OCI-LY7 (cell line): ENCODE measurements at regions not wholly inside any gene's neighbourhood (a gene's known extent, or its start where the extent isn't known, plus 50 kb on each side); places are given as distances from the start of the nearest gene placed in this dataset.
"Not testable (repeated sequence)": the region's sequence is repeated elsewhere in the genome, so short reads cannot be mapped to it uniquely, and the experiment has no call there.

Experiments
- BruUV-seq: library from RNA; stranded (reverse); fragments of 400-500 nt; replicated peaks from 2 replicates; lab custom pipeline; 2021; lab: Mats Ljungman, UMichigan
- CTCF ChIA-PET: fragments of 300-600 bp; sonication (Branson Sonifier 250); formaldehyde crosslinking; loops from one replicate; lab custom pipeline; 2022; ENCODE audit warnings: antibody characterized with exemption; ENCODE audit not compliant: unreplicated experiment; lab: Charles Lee
- POLR2A ChIA-PET: fragments of 300-600 bp; sonication (Branson Sonifier 250); formaldehyde crosslinking; loops from one replicate; lab custom pipeline; 2022; ENCODE audit warnings: antibody characterized with exemption; lab: Charles Lee
- DNase-seq: peaks from one replicate; pipeline ENCODE4 v3.0.0-alpha.2; 2015; ENCODE audit warnings: low spot score
- H2AFZ ChIP-seq: fragments of 200-600 bp; sonication (generic), shearing (Covaris generic); 2 replicates; pipeline ENCODE4 v1.6.1; 2014; ENCODE audit warnings: mild to moderate bottlenecking, antibody characterized with exemption, low read length, moderate library complexity
- H3K27ac ChIP-seq: fragments of 200-600 bp; sonication (generic); 2 replicates; pipeline ENCODE4 v1.5.1; 2014; ENCODE audit warnings: mixed run types, low read depth, mild to moderate bottlenecking, moderate library complexity, low read length, inconsistent platforms; ENCODE audit not compliant: poor library complexity, severe bottlenecking
- H3K36me3 ChIP-seq: fragments of 200-600 bp; sonication (generic); 2 replicates; pipeline ENCODE4 v1.6.1; 2014; ENCODE audit warnings: mild to moderate bottlenecking, antibody characterized with exemption, low read length, moderate library complexity, mixed read lengths; ENCODE audit not compliant: insufficient read depth
- H3K4me1 ChIP-seq: fragments of 200-600 bp; sonication (generic); 2 replicates; pipeline ENCODE4 v1.5.1; 2014; ENCODE audit warnings: mild to moderate bottlenecking, low read length; ENCODE audit not compliant: insufficient read depth, poor library complexity, severe bottlenecking
- H3K4me2 ChIP-seq: fragments of 200-600 bp; sonication (generic); 2 replicates; pipeline ENCODE4 v1.6.1; 2014; ENCODE audit warnings: mild to moderate bottlenecking, low read length
- H3K4me3 ChIP-seq: fragments of 200-600 bp; sonication (generic); 2 replicates; pipeline ENCODE4 v1.5.1; 2014; ENCODE audit warnings: mild to moderate bottlenecking, low read depth, low read length; ENCODE audit not compliant: poor library complexity, severe bottlenecking
- H3K79me2 ChIP-seq: fragments of 200-600 bp; sonication (generic); 2 replicates; pipeline ENCODE4 v1.6.1; 2016; ENCODE audit warnings: low read depth, mild to moderate bottlenecking, low read length, moderate library complexity, mixed read lengths; ENCODE audit not compliant: insufficient read depth
- H3K9me2 ChIP-seq: fragments of 200-600 bp; sonication (generic); 2 replicates; pipeline ENCODE4 v1.6.1; 2016; ENCODE audit warnings: mild to moderate bottlenecking, low read length, mixed read lengths; ENCODE audit not compliant: insufficient read depth
- H3K9me3 ChIP-seq: fragments of 200-600 bp; sonication (generic); 2 replicates; pipeline ENCODE4 v1.6.1; 2014; ENCODE audit warnings: mild to moderate bottlenecking, mixed run types, low read length, mixed read lengths
- H4K20me1 ChIP-seq: fragments of 200-600 bp; sonication (generic); 2 replicates; pipeline ENCODE4 v1.6.1; 2014; ENCODE audit warnings: mild to moderate bottlenecking, antibody characterized with exemption, low read length, moderate library complexity, mixed read lengths; ENCODE audit not compliant: insufficient read depth
- intact Hi-C: fragments of 100-400 bp; cut with micrococcal nuclease; formaldehyde crosslinking; loops from one replicate; pipeline ENCODE4 v1.10.0; 2022; ENCODE audit not compliant: unreplicated experiment

DNA sequence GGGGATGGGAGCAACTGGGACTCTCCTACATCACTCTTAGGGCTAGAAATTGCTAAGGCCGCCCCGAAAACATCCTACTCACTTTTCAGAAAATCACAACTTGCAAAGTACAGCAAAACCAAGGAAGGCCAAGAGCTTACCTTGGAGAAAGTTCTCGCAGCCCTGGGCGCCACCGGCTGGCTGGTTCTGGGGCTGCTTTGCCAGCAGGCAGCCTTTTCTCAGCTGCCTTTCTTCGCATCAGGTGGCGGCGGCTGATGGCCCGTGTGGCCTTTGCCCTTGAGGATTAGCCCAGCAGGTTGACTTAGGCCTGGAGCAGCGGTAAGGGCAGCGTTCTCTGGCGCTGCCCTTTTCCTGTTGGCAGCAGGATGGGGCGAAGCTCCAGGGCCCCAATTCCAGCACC, 77.3 kb upstream of the THOC3 start:
- H3K9me3 ChIP-seq, intact Hi-C loops, H3K36me3 ChIP-seq, BruUV-seq, CTCF ChIA-PET, H4K20me1 ChIP-seq, H2AFZ ChIP-seq, H3K27ac ChIP-seq, POLR2A ChIA-PET, H3K9me2 ChIP-seq, H3K4me1 ChIP-seq, H3K79me2 ChIP-seq, DNase-seq, H3K4me3 ChIP-seq, H3K4me2 ChIP-seq: not testable (repeated sequence)

DNA sequence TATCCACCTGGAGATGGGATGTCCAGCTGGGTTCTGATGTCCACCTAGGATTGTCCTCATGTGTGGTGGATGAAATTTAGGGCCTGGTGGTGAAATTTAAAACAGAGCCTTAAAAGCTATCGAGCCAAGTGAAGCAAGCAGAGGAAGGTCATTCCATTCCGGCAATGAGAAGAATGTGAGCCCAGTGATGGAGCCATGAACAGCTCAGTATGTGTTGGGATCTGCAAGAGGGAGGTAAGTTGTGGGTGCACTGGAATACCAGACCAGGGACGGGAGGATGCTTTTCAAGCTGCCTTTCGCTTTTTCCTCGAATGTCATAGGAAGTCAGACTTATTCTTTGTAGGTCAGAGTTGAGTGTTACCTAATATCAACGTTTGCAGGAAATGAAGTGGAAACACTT, 80.6 kb upstream of the THOC3 start:
- H3K79me2 ChIP-seq, POLR2A ChIA-PET, H3K4me3 ChIP-seq, H3K36me3 ChIP-seq, H3K9me3 ChIP-seq, H3K27ac ChIP-seq, H4K20me1 ChIP-seq, H2AFZ ChIP-seq, H3K9me2 ChIP-seq, H3K4me2 ChIP-seq, BruUV-seq, CTCF ChIA-PET, DNase-seq, intact Hi-C loops, H3K4me1 ChIP-seq: not testable (repeated sequence)

DNA sequence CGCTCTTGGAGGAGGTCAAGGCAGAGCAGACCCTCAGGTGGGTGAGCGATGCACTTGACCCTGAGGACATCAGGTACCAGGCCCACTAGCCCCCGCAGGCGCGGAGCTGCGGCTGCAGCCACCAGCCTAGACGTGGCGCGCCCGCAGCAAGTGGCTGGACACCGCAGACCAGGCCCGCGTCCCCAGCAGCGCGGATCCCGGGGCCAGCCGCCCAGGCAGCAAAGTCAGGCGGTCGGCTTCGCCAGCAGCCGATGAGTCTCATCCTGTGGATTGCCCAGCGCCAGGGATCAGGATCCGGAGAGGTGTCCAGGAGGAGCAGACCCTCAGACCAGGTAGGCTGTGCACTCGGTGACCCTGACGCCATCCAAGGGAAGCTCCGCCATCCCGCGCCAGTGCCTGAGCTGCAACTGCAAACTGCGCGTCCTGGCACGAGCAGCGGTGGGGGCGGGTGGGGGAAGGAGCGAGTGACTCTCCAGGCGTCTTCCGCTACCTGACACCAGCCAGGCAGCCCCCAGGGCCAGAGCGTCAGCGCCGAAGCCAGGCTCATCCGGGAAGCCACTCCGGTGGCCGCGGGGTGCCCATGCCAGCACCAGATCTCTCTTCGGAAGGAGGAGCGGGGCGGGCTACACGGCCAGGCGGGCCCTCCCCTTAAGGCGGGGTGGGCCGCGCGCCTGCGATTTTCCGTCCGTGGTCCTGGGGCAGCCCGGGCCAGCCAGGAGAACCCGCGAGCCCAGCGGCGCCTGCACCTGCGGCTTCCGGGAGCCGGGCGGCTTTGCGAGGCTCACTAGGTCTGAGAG, 92.6 kb upstream of the THOC3 start:
- intact Hi-C loops, CTCF ChIA-PET, H3K4me1 ChIP-seq, H3K9me2 ChIP-seq, DNase-seq, H3K36me3 ChIP-seq, BruUV-seq, POLR2A ChIA-PET, H2AFZ ChIP-seq, H3K27ac ChIP-seq, H4K20me1 ChIP-seq, H3K4me2 ChIP-seq, H3K9me3 ChIP-seq, H3K4me3 ChIP-seq, H3K79me2 ChIP-seq: not testable (repeated sequence)

DNA sequence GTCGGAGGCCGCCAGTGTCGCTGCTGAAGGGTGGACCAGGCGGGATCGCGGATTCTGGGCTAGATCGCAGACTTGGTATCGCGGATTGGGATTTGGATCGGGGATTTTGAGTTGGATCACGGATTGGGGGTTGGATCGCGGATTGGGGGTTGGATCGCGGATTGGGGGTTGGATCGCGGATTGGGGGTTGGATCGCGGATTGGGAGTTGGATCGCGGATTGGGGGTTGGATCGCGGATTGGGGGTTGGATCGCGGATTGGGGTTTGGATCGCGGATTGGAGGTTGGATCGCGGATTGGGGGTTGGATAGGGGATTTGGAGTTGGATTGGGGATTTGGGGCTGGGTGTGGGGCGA, 93.1 kb upstream of the THOC3 start:
- H3K4me3 ChIP-seq, intact Hi-C loops, H3K27ac ChIP-seq, BruUV-seq, DNase-seq, H4K20me1 ChIP-seq, H3K79me2 ChIP-seq, H3K9me2 ChIP-seq, H3K4me2 ChIP-seq, POLR2A ChIA-PET, CTCF ChIA-PET, H3K36me3 ChIP-seq, H2AFZ ChIP-seq, H3K9me3 ChIP-seq, H3K4me1 ChIP-seq: not testable (repeated sequence)

DNA sequence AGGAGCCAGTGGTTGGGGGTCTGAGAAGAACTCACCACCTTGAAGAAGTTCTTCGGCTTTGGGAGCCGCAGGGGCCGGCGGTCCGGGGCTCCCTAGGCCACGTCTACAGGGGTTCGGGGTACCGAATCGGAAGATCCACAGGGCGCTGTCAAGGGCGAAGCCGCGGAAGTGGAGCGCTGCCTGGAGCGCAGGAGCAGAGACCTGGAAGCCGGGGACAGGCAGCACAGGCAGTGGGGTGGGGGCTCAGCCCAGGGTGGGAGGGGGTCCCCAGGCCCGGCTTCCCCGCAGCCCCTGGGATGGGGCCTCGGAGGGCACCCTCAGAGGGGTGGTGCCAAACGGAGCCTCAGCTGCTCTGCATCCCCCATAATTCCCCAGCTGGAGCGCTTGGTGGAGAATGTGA, 93.5 kb upstream of the THOC3 start:
- H4K20me1 ChIP-seq, H3K27ac ChIP-seq, H3K79me2 ChIP-seq, H3K4me2 ChIP-seq, H3K4me1 ChIP-seq, CTCF ChIA-PET, BruUV-seq, H3K36me3 ChIP-seq, H3K9me2 ChIP-seq, DNase-seq, H3K4me3 ChIP-seq, POLR2A ChIA-PET, H2AFZ ChIP-seq, H3K9me3 ChIP-seq, intact Hi-C loops: not testable (repeated sequence)

DNA sequence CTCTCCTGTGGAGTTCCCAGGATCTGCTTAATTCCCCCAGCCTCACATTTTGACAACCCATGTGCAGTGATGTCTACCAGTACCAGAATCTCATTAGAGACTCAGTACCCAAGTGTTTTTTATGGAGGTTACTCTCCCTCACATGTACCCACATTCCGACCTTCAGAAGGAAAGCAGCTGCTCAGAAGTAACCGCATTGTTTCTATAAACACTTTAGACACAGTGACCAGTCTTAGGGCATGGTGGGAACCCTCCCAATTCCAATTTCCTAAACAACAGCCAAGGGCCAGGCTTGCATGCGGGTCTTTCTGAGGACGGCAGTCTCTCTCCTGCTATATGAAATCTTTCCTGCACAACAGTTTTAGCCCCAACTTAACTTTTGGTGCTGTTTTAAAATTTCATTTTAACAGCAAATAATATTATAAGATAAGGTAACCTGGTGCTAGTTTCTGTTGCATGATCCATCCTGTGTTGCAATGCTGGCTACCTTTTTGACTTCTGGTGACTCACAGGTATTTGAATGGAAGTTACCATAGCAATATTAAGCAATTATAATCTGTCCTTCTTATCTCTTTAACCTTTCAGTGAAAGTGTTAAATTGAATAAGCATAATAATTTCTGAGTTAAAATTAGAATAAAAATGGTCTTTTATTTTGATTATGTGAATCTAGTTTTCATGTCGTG, 98.3 kb upstream of the THOC3 start:
- DNase-seq, BruUV-seq, intact Hi-C loops, H3K9me3 ChIP-seq, H3K4me1 ChIP-seq, H2AFZ ChIP-seq, H3K36me3 ChIP-seq, H4K20me1 ChIP-seq, H3K4me2 ChIP-seq, H3K27ac ChIP-seq, POLR2A ChIA-PET, H3K79me2 ChIP-seq, CTCF ChIA-PET, H3K4me3 ChIP-seq, H3K9me2 ChIP-seq: not testable (repeated sequence)
